ENCODE measurements at regions not wholly inside any gene's neighbourhood (a gene's known extent, or its start where the extent isn't known, plus 50 kb on each side); places are given as distances from the start of the nearest gene placed in this dataset.

- no peak for ATAC-seq
- H3K36me3 ChIP-seq = no peaks in the 10 kb centered on the region
- peaks cover 0 to 8% (median 0%) of the 10 kb centered on the region in 3 donors for H3K9me3 ChIP-seq
- H3K4me3 ChIP-seq = no peak overlapping the region
- no peak for TF ChIP-seq POLR2A (IDR thresholded peaks at IDR 0.05)
- TF ChIP-seq POLR2AphosphoS5 (IDR thresholded peaks at IDR 0.05) = no peak
- TF ChIP-seq CTCF (IDR thresholded peaks at IDR 0.05) = no peak
- TF ChIP-seq EP300 (IDR thresholded peaks at IDR 0.05) = no peak
- H3K4me1 ChIP-seq = no peaks in the 10 kb centered on the region
- H3K27ac ChIP-seq = no peak overlapping the region
- WGBS, 2 donors (ENCODE audit: low coverage in 1 of 2) = 46% methylated on average over 2 of the region's 2 CpGs; no CpG with 5 or more reads in 1 of the 2 donors
- H3K27me3 ChIP-seq = no peaks in the 10 kb centered on the region
Observed at GRCh38 chr4:37146260-37146659, 98.3 kb upstream of the NWD2 start.

DNA sequence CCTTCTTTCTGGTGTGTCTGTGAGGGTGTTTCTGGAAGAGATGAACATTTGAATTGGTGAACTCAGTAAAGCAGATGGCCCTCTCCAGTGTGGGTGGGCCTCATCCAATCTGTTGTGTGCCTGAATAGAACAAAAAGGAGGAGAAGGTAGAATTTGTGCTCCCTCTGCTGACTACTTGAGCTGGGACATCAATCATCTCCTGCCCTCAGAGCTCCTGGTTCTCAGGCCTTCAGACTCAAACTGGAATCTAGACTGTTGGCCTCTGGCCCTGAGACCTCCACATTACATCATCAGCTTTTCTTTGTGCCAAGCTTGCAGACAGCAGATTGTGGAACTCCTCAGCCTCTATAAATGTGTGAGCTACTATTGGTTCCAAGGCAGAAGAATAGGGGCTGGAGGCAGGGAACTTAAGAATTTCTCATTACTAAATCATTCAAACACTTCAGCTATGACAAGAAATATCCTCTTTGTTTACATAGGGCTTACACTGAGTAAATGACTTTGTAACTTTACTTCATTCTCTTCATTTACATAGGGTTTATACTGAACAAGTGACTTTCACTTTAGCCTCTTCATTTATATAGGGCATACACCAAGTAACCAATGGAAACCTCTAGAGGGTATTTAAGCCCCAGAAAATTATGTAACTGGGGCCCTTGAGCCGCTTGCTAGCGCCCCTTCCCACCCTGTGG lies 86.9 kb upstream of the NWD2 start:
- Histone ChIP-seq H3K27me3 (no peaks in the 10 kb centered on the region), H3K4me1 (no peaks in the 10 kb centered on the region), H3K4me3 (no peak overlapping the region), H3K9me3 (no peaks in the 10 kb centered on the region), H3K36me3 (no peaks in the 10 kb centered on the region), H3K27ac (no peak overlapping the region)
- 80% methylated on average over 1 of the region's 2 CpGs; no CpG with 5 or more reads in 1 of the 2 donors for WGBS, 2 donors (ENCODE audit: low coverage in 1 of 2)
- ATAC-seq = no peak
- TF ChIP-seq POLR2A (IDR thresholded peaks at IDR 0.05) = no peak
- no peak for TF ChIP-seq CTCF (IDR thresholded peaks at IDR 0.05)
- no peak for TF ChIP-seq POLR2AphosphoS5 (IDR thresholded peaks at IDR 0.05)
- TF ChIP-seq EP300 (IDR thresholded peaks at IDR 0.05) = no peak

GRCh38 chr4:37160653-37161052 lies 83.9 kb upstream of the NWD2 start:
- no peak overlapping the region for H3K4me3 ChIP-seq
- no peaks in the 10 kb centered on the region for H3K36me3 ChIP-seq
- H3K4me1 ChIP-seq = no peaks in the 10 kb centered on the region
- H3K27me3 ChIP-seq = no peaks in the 10 kb centered on the region
- no peak for ATAC-seq
- H3K9me3 ChIP-seq = no peaks in the 10 kb centered on the region
- no peak for TF ChIP-seq POLR2A (IDR thresholded peaks at IDR 0.05)
- TF ChIP-seq EP300 (IDR thresholded peaks at IDR 0.05) = no peak
- no peak for TF ChIP-seq CTCF (IDR thresholded peaks at IDR 0.05)
- no peak for TF ChIP-seq POLR2AphosphoS5 (IDR thresholded peaks at IDR 0.05)
- WGBS, 2 donors (ENCODE audit: low coverage in 1 of 2) = 55 to 76% methylated on average over 3 to 4 of the region's 8 CpGs
- no peak overlapping the region for H3K27ac ChIP-seq

DNA sequence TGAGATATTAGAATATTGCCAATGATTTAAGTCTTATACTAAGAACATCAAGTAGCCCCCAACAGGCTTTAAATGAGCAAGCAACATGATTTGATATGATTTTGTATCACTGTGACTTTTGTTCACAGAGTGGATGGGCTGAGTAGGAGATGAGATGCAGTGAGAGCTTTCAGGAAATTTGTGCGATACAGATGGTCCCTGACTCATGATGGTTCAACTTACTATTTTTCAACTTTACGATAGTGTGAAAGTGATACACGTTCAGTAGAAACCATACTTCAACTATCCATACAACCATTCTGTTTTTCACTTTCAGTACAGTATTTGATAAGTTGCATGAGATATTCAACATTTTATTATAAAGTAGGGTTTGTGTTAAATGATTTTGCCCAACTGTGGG lies 78.7 kb upstream of the NWD2 start:
- WGBS, 2 donors (ENCODE audit: low coverage in 1 of 2) = 94 to 97% methylated on average over 3 of the region's 3 CpGs
- Histone ChIP-seq H3K27me3 (no peaks in the 10 kb centered on the region), H3K4me3 (no peak overlapping the region), H3K9me3 (no peaks in the 10 kb centered on the region), H3K4me1 (no peaks in the 10 kb centered on the region), H3K27ac (no peak overlapping the region), H3K36me3 (no peaks in the 10 kb centered on the region)
- no peak for ATAC-seq
- TF ChIP-seq CTCF (IDR thresholded peaks at IDR 0.05) (no peak), POLR2A (IDR thresholded peaks at IDR 0.05) (no peak), POLR2AphosphoS5 (IDR thresholded peaks at IDR 0.05) (no peak), EP300 (IDR thresholded peaks at IDR 0.05) (no peak)

DNA sequence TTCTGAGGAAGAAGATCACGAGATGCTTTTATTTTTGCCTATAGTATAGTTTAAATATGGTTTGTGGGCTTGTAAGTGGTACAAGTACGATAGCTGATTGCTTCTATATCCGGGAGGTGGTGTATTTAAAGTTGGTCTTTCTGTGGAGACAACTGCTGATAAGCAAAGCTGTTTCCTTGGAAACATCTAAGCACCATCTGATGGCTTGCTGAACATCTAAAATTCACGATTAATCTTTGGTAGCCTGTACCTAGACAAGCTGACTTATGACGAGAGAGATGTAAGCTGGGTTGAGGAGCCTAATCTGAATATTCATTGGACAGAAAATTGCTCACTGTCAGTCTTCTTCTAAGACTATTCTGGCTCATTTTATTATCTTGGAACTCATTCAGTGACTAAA lies 74.6 kb upstream of the NWD2 start:
- no peaks in the 10 kb centered on the region for H3K27me3 ChIP-seq
- H3K9me3 ChIP-seq = no peaks in the 10 kb centered on the region
- TF ChIP-seq POLR2AphosphoS5 (IDR thresholded peaks at IDR 0.05) (no peak), POLR2A (IDR thresholded peaks at IDR 0.05) (no peak), EP300 (IDR thresholded peaks at IDR 0.05) (no peak), CTCF (IDR thresholded peaks at IDR 0.05) (no peak)
- no peak for ATAC-seq
- WGBS, 2 donors (ENCODE audit: low coverage in 1 of 2) = 65 to 87% methylated on average over 5 of the region's 5 CpGs
- no peaks in the 10 kb centered on the region for H3K36me3 ChIP-seq
- H3K4me1 ChIP-seq = no peaks in the 10 kb centered on the region
- H3K27ac ChIP-seq = no peak overlapping the region
- H3K4me3 ChIP-seq = no peak overlapping the region
